Progenitor cell of endocrine pancreas (in vitro differentiated cells): ENCODE measurements at regions not wholly inside any gene's neighbourhood (a gene's known extent, or its start where the extent isn't known, plus 50 kb on each side); places are given as distances from the start of the nearest gene placed in this dataset.

ENCODE experiments used
- DNase-seq: peaks from one replicate; pipeline ENCODE4 v3.0.0; 2021; ENCODE audit warnings: low spot score; ENCODE audit not compliant: unreplicated experiment
- H3K27ac Mint-ChIP-seq: 2 replicates; pipeline ENCODE4 v1.8.0; 2021; ENCODE audit warnings: mild to moderate bottlenecking, moderate library complexity, mixed read lengths
- H3K27me3 Mint-ChIP-seq: 2 replicates; pipeline ENCODE4 v1.8.0; 2021; ENCODE audit warnings: mixed read lengths
- H3K36me3 Mint-ChIP-seq: 2 replicates; pipeline ENCODE4 v1.8.0; 2022; ENCODE audit warnings: mixed read lengths; ENCODE audit not compliant: insufficient read depth
- H3K4me1 Mint-ChIP-seq: 2 replicates; pipeline ENCODE4 v1.8.0; 2021; ENCODE audit warnings: low read depth, mixed read lengths
- H3K4me3 Mint-ChIP-seq: 2 replicates; pipeline ENCODE4 v1.8.0; 2021; ENCODE audit warnings: low read depth, mild to moderate bottlenecking, moderate library complexity, mixed read lengths
- H3K9me3 Mint-ChIP-seq: 2 replicates; pipeline ENCODE4 v1.8.0; 2021; ENCODE audit warnings: low read depth, mixed read lengths
- CTCF ChIP-seq: fragments of 200-600 bp; sonication (generic); IDR thresholded peaks from one replicate; pipeline ENCODE4 v1.5.0; 2021; ENCODE audit warnings: antibody characterized with exemption, mild to moderate bottlenecking; ENCODE audit not compliant: unreplicated experiment

DNA sequence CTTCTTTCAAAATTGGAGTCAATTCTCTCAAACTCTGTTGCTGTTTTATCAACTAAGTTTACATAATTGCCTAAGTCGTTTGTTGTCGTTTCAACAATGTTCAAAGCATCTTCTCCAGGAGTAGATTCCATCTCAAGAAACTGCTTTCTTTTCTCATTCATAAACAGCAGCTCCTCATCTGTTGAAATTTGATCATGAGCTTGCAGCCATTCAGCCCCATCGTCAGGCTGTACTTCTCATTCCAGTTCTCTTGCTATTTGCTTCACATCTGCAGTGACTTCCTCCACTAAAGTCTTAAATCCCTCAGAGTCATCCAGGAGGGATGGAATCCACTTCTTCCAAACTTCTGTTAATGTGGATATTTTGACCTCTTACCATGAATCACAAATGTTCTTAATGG is 230.6 kb downstream of the IRF8 start:
- Mint-ChIP-seq H3K4me3 (no peak overlapping the region), H3K27me3 (peaks cover 21% of the 10 kb centered on the region), H3K4me1 (no peaks in the 10 kb centered on the region), H3K9me3 (no peaks in the 10 kb centered on the region), H3K36me3 (no peaks in the 10 kb centered on the region), H3K27ac (no peak overlapping the region)
- DNase-seq, result no peak
- TF ChIP-seq CTCF, result no peak

- Mint-ChIP-seq H3K9me3 (no peaks in the 10 kb centered on the region), H3K27me3 (peaks cover 35% of the 10 kb centered on the region), H3K4me1 (no peaks in the 10 kb centered on the region), H3K4me3 (no peak overlapping the region), H3K36me3 (no peaks in the 10 kb centered on the region), H3K27ac (no peak overlapping the region)
- no peak for DNase-seq
- TF ChIP-seq CTCF, result no peak
Measured at GRCh38 chr16:86133377-86133776, 234.4 kb downstream of the IRF8 start.

GRCh38 chr16:86133847-86134375 is 234.9 kb downstream of the IRF8 start:
- H3K36me3 Mint-ChIP-seq, result no peaks in the 10 kb centered on the region
- H3K4me3 Mint-ChIP-seq, result no peak overlapping the region
- H3K27ac Mint-ChIP-seq, result no peak overlapping the region
- H3K27me3 Mint-ChIP-seq, result peaks cover 35% of the 10 kb centered on the region
- DNase-seq, result no peak
- H3K9me3 Mint-ChIP-seq, result no peaks in the 10 kb centered on the region
- no peaks in the 10 kb centered on the region for H3K4me1 Mint-ChIP-seq
- TF ChIP-seq CTCF, result no peak

DNA sequence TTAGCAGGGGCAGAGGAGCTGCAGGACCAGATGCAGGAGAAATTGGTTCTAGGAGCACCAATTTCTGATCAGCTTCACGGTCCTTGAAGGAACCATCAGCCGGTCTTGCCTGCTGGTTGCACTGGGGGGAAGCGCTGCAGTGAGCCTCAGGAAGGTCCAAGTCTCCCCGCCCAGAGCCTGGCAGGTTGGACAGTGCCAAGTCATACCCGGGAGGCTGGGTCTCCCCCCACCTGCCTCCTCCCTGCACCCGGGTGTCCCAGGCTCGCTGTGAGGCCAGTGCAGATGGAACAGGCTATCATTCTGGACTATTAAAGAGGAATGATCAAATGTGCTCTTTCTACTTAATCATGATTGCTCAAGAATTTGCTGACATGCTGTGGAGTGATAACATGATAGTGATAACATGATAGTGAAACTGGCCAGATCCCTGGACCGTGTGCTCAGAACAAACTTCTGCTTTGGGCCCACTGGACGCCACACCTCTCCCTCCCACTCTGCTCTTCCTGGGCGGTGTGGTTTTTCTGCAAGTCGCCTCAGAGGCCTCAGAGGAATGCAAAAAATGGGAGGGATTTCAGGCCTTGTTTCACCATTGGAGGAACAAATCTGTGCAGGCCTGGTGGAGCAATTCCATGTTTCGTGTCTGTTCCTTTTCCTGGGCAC is 236.0 kb downstream of the IRF8 start:
- DNase-seq, result no peak
- Mint-ChIP-seq H3K27me3 (peaks cover 34% of the 10 kb centered on the region), H3K27ac (no peak overlapping the region), H3K4me1 (no peaks in the 10 kb centered on the region), H3K4me3 (no peak overlapping the region), H3K9me3 (no peaks in the 10 kb centered on the region), H3K36me3 (no peaks in the 10 kb centered on the region)
- no peak for TF ChIP-seq CTCF

DNA sequence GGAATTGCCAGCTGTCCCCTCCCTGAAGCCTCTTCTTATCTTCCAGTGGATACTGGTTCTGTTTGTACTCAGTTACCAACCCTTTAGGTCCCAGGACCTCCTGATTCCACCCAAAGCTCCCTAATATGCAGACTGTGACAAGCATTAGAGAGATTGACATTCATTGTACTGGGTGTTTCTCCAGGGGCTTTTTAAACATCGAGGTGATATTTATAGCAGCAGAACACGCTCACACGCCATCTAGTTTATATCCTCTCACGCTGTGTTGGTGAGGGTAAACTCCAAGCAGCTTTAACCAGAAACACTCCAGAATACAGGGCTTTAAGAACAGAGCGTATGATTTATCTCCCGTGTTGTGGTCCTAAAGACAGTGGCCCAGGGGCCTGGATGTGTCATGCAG is 238.4 kb downstream of the IRF8 start:
- no peak for DNase-seq

More for the DNA sequence above, 238.4 kb downstream of the IRF8 start:
- no peak for TF ChIP-seq CTCF
- peaks cover 36% of the 10 kb centered on the region for H3K27me3 Mint-ChIP-seq
- no peaks in the 10 kb centered on the region for H3K9me3 Mint-ChIP-seq
- H3K36me3 Mint-ChIP-seq, result no peaks in the 10 kb centered on the region
- no peaks in the 10 kb centered on the region for H3K4me1 Mint-ChIP-seq
- H3K27ac Mint-ChIP-seq, result no peak overlapping the region
- H3K4me3 Mint-ChIP-seq, result no peak overlapping the region
